Parathyroid adenoma (tissue), 2 donors: ENCODE measurements at regions not wholly inside any gene's neighbourhood (a gene's known extent, or its start where the extent isn't known, plus 50 kb on each side); places are given as distances from the start of the nearest gene placed in this dataset.

Experiments
- H2AFZ ChIP-seq: fragments of 300-600 bp; sonication (generic); one replicate; pipeline ENCODE4 v1.7.0; 2017; ENCODE audit warnings: antibody characterized with exemption, mild to moderate bottlenecking
- H3K27ac ChIP-seq: fragments of 300-600 bp; sonication (generic); one replicate; pipeline ENCODE4 v1.7.0; 2017
- H3K27me3 ChIP-seq: fragments of 300-600 bp; sonication (generic); one replicate; pipeline ENCODE4 v1.7.0; 2017; ENCODE audit warnings: low read length; ENCODE audit not compliant: control insufficient read depth, insufficient read depth
- H3K36me3 ChIP-seq: fragments of 300-600 bp; sonication (generic); one replicate; pipeline ENCODE4 v1.7.0; 2017; ENCODE audit warnings: low read length; ENCODE audit not compliant: control insufficient read depth, insufficient read depth
- H3K4me1 ChIP-seq: fragments of 300-600 bp; sonication (generic); one replicate; pipeline ENCODE4 v1.7.0; 2017; ENCODE audit warnings: control low read depth
- H3K4me2 ChIP-seq: fragments of 300-600 bp; sonication (generic); one replicate; pipeline ENCODE4 v1.7.0; 2017; ENCODE audit warnings: low read length
- H3K4me3 ChIP-seq: fragments of 300-600 bp; sonication (generic); one replicate; pipeline ENCODE4 v1.7.0; 2017; ENCODE audit warnings: low read depth, low read length
- H3K79me2 ChIP-seq: fragments of 300-600 bp; sonication (generic); one replicate; pipeline ENCODE4 v1.7.0; 2017; ENCODE audit warnings: control low read depth
- H3K9ac ChIP-seq: fragments of 300-600 bp; sonication (generic); one replicate; pipeline ENCODE4 v1.7.0; 2017; ENCODE audit warnings: mild to moderate bottlenecking
- H3K9me3 ChIP-seq: fragments of 300-600 bp; sonication (generic); one replicate; pipeline ENCODE4 v1.7.0; 2017; ENCODE audit warnings: low read length; ENCODE audit not compliant: control insufficient read depth
- TF ChIP-seq, protein P1 (sequence below): fragments of 300-600 bp; sonication (generic); IDR thresholded peaks from one replicate; pipeline ENCODE4 v1.7.0; 2017; ENCODE audit warnings: antibody characterized with exemption, mild to moderate bottlenecking
- donor health status: primary hyperparathyroidism.

DNA sequence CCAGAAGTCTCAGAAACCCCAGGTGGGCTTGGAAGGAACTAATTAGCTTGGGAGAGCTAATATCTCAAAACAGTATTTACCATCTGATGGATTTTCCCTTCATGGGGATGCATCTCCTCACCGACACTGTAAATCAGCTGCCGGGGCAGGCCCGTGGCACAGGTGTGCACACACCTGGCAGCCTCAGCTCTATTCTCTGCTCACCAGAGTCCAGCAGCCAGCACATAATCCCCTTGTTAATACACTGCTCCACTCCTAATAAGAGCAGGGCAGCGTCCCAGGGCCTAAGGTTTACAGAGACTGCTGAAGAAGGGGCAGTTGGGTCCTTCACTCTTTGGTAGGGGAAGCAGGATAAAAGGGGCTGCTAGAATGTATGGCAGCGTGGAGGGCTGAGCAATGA, 200.0 kb downstream of the TOMM20 start:
- Histone ChIP-seq H3K79me2 (no peaks in the 10 kb centered on the region), H3K4me2 (no peak overlapping the region), H3K27ac (no peak overlapping the region), H3K36me3 (no peaks in the 10 kb centered on the region), H3K9me3 (no peaks in the 10 kb centered on the region), H3K4me1 (no peaks in the 10 kb centered on the region), H3K27me3 (no peaks in the 10 kb centered on the region), H3K9ac (no peak overlapping the region), H2AFZ (no peak overlapping the region), H3K4me3 (no peak overlapping the region)
- TF ChIP-seq, protein P1, sequence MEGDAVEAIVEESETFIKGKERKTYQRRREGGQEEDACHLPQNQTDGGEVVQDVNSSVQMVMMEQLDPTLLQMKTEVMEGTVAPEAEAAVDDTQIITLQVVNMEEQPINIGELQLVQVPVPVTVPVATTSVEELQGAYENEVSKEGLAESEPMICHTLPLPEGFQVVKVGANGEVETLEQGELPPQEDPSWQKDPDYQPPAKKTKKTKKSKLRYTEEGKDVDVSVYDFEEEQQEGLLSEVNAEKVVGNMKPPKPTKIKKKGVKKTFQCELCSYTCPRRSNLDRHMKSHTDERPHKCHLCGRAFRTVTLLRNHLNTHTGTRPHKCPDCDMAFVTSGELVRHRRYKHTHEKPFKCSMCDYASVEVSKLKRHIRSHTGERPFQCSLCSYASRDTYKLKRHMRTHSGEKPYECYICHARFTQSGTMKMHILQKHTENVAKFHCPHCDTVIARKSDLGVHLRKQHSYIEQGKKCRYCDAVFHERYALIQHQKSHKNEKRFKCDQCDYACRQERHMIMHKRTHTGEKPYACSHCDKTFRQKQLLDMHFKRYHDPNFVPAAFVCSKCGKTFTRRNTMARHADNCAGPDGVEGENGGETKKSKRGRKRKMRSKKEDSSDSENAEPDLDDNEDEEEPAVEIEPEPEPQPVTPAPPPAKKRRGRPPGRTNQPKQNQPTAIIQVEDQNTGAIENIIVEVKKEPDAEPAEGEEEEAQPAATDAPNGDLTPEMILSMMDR = no peak

DNA sequence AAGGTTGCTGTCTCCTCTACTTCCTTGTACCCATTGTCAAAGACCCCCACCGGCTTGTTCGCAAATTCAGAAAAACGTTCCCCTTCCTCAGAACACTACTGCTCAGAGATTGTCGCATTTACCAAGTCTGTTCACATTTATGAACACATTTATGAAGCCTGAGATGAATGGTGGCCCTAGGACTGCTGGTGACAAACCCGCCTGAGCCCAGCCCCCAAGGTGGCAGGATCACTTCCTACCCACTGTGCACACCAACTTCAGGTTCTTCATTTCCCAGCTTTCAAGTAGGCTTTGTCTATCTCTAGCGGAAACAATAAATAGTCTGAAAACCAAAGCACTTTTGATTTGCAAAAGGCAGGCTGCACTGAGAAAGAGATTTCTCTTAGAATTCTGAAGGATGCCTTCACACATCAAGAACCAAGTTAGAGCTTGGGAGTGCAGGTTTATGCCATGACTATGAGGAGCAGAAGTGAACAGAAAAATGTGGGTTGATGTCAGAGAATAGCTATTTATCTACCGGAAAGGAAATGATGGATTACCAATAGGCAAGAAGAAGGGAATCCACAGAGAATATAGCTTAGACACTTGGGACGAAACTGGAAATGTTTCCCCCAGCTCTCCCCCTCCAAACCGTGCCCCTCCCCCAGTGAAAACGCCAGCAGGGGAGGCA, 200.5 kb downstream of the TOMM20 start:
- Histone ChIP-seq H3K4me2 (no peak overlapping the region), H3K79me2 (no peaks in the 10 kb centered on the region), H3K9me3 (no peaks in the 10 kb centered on the region), H3K4me1 (no peaks in the 10 kb centered on the region), H3K9ac (no peak overlapping the region), H3K27me3 (no peaks in the 10 kb centered on the region), H2AFZ (no peak overlapping the region), H3K27ac (no peak overlapping the region), H3K36me3 (no peaks in the 10 kb centered on the region), H3K4me3 (no peak overlapping the region)
- TF ChIP-seq, protein P1 = no peak

DNA sequence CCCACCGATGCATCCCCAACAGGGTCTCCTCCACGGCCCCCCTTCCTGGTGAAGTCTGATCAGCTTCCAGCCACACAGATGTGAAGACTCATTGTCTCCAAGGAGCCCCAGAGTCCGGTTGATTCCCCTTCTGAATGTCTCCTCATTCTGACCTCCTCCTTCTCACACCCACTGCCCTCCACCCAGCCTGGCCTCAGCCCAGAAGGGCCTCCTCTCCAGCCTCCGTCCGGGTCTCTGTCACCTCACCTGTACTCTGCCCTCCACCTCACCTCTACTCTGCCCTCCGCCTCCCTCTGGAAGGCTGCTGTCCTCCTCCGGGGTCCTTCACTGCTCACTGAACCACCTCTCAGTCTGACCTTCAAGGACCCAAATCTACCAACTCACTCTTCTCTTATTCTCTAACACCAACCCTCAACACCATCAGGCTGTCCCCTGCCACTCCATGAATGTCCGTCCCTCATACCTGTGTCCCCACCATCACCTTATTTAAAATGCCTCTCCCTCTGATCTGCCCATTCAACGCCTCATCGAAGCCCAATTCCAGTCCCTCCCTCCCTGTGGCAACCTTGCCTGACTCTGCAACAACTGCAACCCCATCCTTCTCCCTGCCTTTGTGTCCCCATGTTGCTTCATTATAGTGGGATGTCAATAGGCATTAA, 201.2 kb downstream of the TOMM20 start:
- Histone ChIP-seq H3K4me2 (no peak overlapping the region), H3K4me1 (no peaks in the 10 kb centered on the region), H2AFZ (no peak overlapping the region), H3K9ac (no peak overlapping the region), H3K36me3 (no peaks in the 10 kb centered on the region), H3K79me2 (no peaks in the 10 kb centered on the region), H3K4me3 (no peak overlapping the region), H3K27me3 (no peaks in the 10 kb centered on the region), H3K9me3 (no peaks in the 10 kb centered on the region), H3K27ac (no peak overlapping the region)
- TF ChIP-seq, protein P1 = no peak

DNA sequence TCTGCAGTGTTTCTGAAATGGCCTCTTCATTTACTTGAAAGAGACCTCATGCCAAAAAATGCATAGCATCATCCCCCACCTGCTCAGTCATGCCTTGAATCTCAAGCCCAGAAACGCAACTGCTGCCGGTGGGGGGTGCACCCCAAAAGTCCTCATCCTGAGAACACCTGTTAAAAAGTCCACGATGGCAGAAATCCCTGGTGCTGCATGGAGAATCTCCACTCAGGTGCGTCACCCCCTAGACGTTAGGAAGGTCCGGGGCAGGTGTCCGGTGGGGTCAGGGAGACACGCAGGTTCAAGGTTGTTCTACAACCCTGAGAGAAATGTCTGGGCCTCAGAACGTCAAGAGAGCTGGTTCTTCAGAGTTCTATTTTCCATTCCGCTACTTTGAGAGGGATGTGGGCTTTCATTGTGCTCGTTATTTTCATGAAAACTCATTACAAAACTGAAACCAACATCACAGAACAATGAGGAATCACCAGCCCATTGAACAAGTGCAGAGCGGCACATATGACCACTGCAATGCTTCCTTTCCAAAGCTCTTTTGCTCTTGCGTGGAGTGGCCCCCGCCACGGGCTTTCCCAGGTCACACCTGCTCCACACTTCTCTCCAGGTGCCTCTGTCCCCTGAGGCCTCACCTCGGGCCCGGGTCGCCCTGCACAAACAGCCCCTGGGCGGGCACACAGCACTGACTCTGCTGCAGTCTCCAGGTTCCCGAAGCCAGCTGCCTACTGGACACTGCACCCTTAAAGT, 201.9 kb downstream of the TOMM20 start:
- Histone ChIP-seq H3K4me1 (no peaks in the 10 kb centered on the region), H3K27ac (no peak overlapping the region), H3K9ac (no peak overlapping the region), H2AFZ (no peak overlapping the region), H3K36me3 (no peaks in the 10 kb centered on the region), H3K27me3 (no peaks in the 10 kb centered on the region), H3K4me3 (no peak overlapping the region), H3K4me2 (no peak overlapping the region), H3K9me3 (no peaks in the 10 kb centered on the region), H3K79me2 (no peaks in the 10 kb centered on the region)
- TF ChIP-seq, protein P1 = no peak
